K562 (cell line): ENCODE measurements at regions not wholly inside any gene's neighbourhood (a gene's known extent, or its start where the extent isn't known, plus 50 kb on each side); places are given as distances from the start of the nearest gene placed in this dataset.

Experiments
- ATAC-seq: fragments of 200-7000 bp; cut with Tn5 transposase; 3 replicates; pipeline ENCODE4 v1.9.1; 2020; ENCODE audit warnings: moderate library complexity
- BruUV-seq: library from RNA; stranded (reverse); fragments of 400-500 nt; replicated peaks from 2 replicates; lab custom pipeline; 2021; lab: Mats Ljungman, UMichigan
- CTCF ChIA-PET: fragments of 300-600 bp; formaldehyde crosslinking; extraction: SDS; loops from one replicate; lab custom pipeline; 2021; ENCODE audit warnings: low intra/inter-chr PET ratio; lab: Yijun Ruan, JAX
- POLR2A ChIA-PET: fragments of 300-600, 350-650 bp; sonication (Branson Sonifier 250); formaldehyde crosslinking; extraction: SDS; loops from one replicate; lab custom pipeline; 2021; ENCODE audit warnings: antibody characterized with exemption, inconsistent platforms; lab: Yijun Ruan, JAX
- DNase-seq, 4 experiments: peaks; one replicate each; pipeline versions ENCODE4 v3.0.0 to v3.0.0-alpha.2; 2011 to 2018; ENCODE audit warnings: low spot score in 3 of 4, mixed read lengths in 3 of 4; ENCODE audit errors: extremely low read depth in 1 of 4
- FAIRE-seq: peaks from 2 replicates; lab custom pipeline; 2011; peaks lifted over from hg19 to GRCh38; lab: Jason Lieb, UNC
- H2AFZ ChIP-seq: 2 replicates; pipeline ENCODE4 v1.6.0; 2011; ENCODE audit warnings: low read depth, low read length, control low read depth, inconsistent platforms
- H3K27ac ChIP-seq: fragments of 200-600 bp; 3 replicates; pipeline ENCODE4 v1.8.0; 2011; ENCODE audit warnings: low read depth, mild to moderate bottlenecking, control low read depth, inconsistent platforms, low read length, moderate library complexity, mixed read lengths; ENCODE audit errors: extremely low read depth
- H3K27me3 ChIP-seq, 2 experiments: fragments of 300-600 bp in 1 of 2; 2 replicates in 1 of 2; 3 replicates in 1 of 2; pipeline versions ENCODE4 v1.6.0 to v1.8.0; 2011; ENCODE audit warnings: inconsistent platforms in 2 of 2, low read length in 2 of 2, mild to moderate bottlenecking in 1 of 2, mixed read lengths in 1 of 2, moderate library complexity in 1 of 2; ENCODE audit not compliant: control insufficient read depth in 2 of 2, insufficient read depth in 2 of 2
- H3K36me3 ChIP-seq: fragments of 300-600 bp; 3 replicates; pipeline ENCODE4 v1.8.0; 2011; ENCODE audit warnings: mild to moderate bottlenecking, low read length, inconsistent platforms; ENCODE audit not compliant: control insufficient read depth, insufficient read depth
- H3K4me1 ChIP-seq, 2 experiments: fragments of 200-600 bp in 1 of 2; replicated peaks in 1 of 2; 2 replicates in 1 of 2; 3 replicates in 1 of 2; pipeline versions ENCODE4 v1.5.1 to v1.8.0; 2011; ENCODE audit warnings: inconsistent platforms in 2 of 2, low read length in 2 of 2, mild to moderate bottlenecking in 1 of 2, mixed read lengths in 1 of 2, moderate library complexity in 1 of 2; ENCODE audit not compliant: control insufficient read depth in 2 of 2, insufficient read depth in 2 of 2
- H3K4me2 ChIP-seq: 2 replicates; pipeline ENCODE4 v1.6.1; 2011; ENCODE audit warnings: low read length, control low read depth, inconsistent platforms, mixed read lengths; ENCODE audit not compliant: insufficient read depth
- H3K4me3 ChIP-seq: fragments of 200-600 bp; sonication (generic), shearing (Covaris generic); 2 replicates; pipeline ENCODE4 v1.5.1; 2016; ENCODE audit warnings: control low read depth, inconsistent platforms
- H3K79me2 ChIP-seq: fragments of 200-600 bp; 3 replicates; pipeline ENCODE4 v1.8.0; 2011; ENCODE audit warnings: low read length, inconsistent platforms; ENCODE audit not compliant: control insufficient read depth, insufficient read depth
- H3K9ac ChIP-seq, 2 experiments: 2 replicates each; pipeline versions ENCODE4 v1.6.0 to v1.6.1; 2011; ENCODE audit warnings: low read depth in 2 of 2, low read length in 2 of 2, control low read depth in 1 of 2, inconsistent platforms in 1 of 2, mild to moderate bottlenecking in 1 of 2, mixed read lengths in 1 of 2; ENCODE audit not compliant: insufficient read depth in 1 of 2
- H3K9me1 ChIP-seq: one replicate; pipeline ENCODE4 v1.6.0; 2011; ENCODE audit warnings: inconsistent platforms, mild to moderate bottlenecking, low read length, moderate library complexity; ENCODE audit not compliant: control insufficient read depth, insufficient read depth
- H3K9me3 ChIP-seq: replicated peaks from 2 replicates; pipeline ENCODE4 v1.5.1; 2011; ENCODE audit warnings: low read depth, low read length, inconsistent platforms; ENCODE audit not compliant: control insufficient read depth, insufficient read depth
- H4K20me1 ChIP-seq: replicated peaks from 2 replicates; pipeline ENCODE4 v1.6.1; 2011; ENCODE audit warnings: low read length, inconsistent platforms, mixed read lengths; ENCODE audit not compliant: control insufficient read depth, insufficient read depth
- FOXP1 ChIP-seq: sonication (generic); formaldehyde crosslinking; IDR thresholded peaks from 2 replicates; pipeline ENCODE4 v1.8.0; 2022; ENCODE audit warnings: mild to moderate bottlenecking, missing genetic modification reagents
- MAZ ChIP-seq, 2 experiments: fragments of 450-650 bp in 1 of 2; sonication (generic) in 1 of 2; formaldehyde crosslinking; IDR thresholded peaks in 1 of 2; conservative IDR thresholded peaks in 1 of 2; 2 replicates each; pipeline versions ENCODE4 v1.4.0 to v1.5.0; 2020; ENCODE audit warnings: mild to moderate bottlenecking in 1 of 2, missing genetic modification reagents in 1 of 2
- NFIC ChIP-seq: fragments of 450-650 bp; IDR thresholded peaks from 2 replicates; pipeline ENCODE4 v1.6.1; 2017; ENCODE audit warnings: mild to moderate bottlenecking, inconsistent platforms
- NR1H2 ChIP-seq: sonication (generic); formaldehyde crosslinking; IDR thresholded peaks from 2 replicates; pipeline ENCODE4 v1.4.0; 2020; ENCODE audit warnings: mild to moderate bottlenecking, missing genetic modification reagents
- PHF21A ChIP-seq: fragments of 450-650 bp; IDR thresholded peaks from 2 replicates; pipeline ENCODE4 v1.6.1; 2017; ENCODE audit warnings: low read depth, borderline replicate concordance
- RBM34 ChIP-seq: fragments of 200-400 bp; formaldehyde crosslinking; IDR thresholded peaks from 2 replicates; pipeline ENCODE4 v1.6.1; 2018; ENCODE audit warnings: low read length, borderline replicate concordance; ENCODE audit not compliant: insufficient read depth
- RNF2 ChIP-seq: sonication (generic); IDR thresholded peaks from 2 replicates; pipeline ENCODE4 v1.6.1; 2016
- SIN3B ChIP-seq: fragments of 450-650 bp; IDR thresholded peaks from 2 replicates; pipeline ENCODE4 v1.6.1; 2017; ENCODE audit warnings: low read depth, mild to moderate bottlenecking, moderate library complexity
- STAT5B ChIP-seq: fragments of 250-450 bp; sonication (Bioruptor Pico); IDR thresholded peaks from 2 replicates; pipeline ENCODE4 v1.8.0; 2021; ENCODE audit warnings: mild to moderate bottlenecking, inconsistent platforms
- TAF15 ChIP-seq: fragments of 200-400 bp; formaldehyde crosslinking; IDR thresholded peaks from 2 replicates; pipeline ENCODE4 v1.6.1; 2017; ENCODE audit warnings: mild to moderate bottlenecking, low read depth, low read length, moderate library complexity
- WGBS: fragments of 100-300 bp; shearing (Covaris generic); methylation state at CpG from one replicate; pipeline ENCODE4 v1.1.6; 2016; ENCODE audit warnings: low coverage, mixed read lengths; ENCODE audit not compliant: insufficient coverage; ENCODE audit errors: missing lambda C conversion rate; 5-methylcytosine and 5-hydroxymethylcytosine counted together
- in situ Hi-C: fragments of 300-500 bp; cut with MboI; formaldehyde crosslinking; loops from 4 replicates; pipeline ENCODE4 v1.15.0; 2018; ENCODE audit warnings: inconsistent platforms, mixed read lengths
- intact Hi-C: fragments of 100-400 bp; cut with micrococcal nuclease; formaldehyde crosslinking; loops from 2 replicates; pipeline ENCODE4 v1.14.2; 2022
- TF ChIP-seq, protein P1 (sequence below): fragments of 450-650 bp; IDR thresholded peaks from 2 replicates; pipeline ENCODE4 v1.7.0; 2016; ENCODE audit warnings: borderline replicate concordance
- TF ChIP-seq, protein P2 (sequence below): sonication (generic); formaldehyde crosslinking; IDR thresholded peaks from 2 replicates; pipeline ENCODE4 v1.8.0; 2022; ENCODE audit warnings: mild to moderate bottlenecking, missing genetic modification reagents
- TF ChIP-seq, protein P3 (sequence below): fragments of 250-450 bp; sonication (Bioruptor Pico); IDR thresholded peaks from 2 replicates; pipeline ENCODE4 v1.9.0; 2021; ENCODE audit warnings: mild to moderate bottlenecking, inconsistent platforms
- TF ChIP-seq, protein P4 (sequence below): sonication (generic); formaldehyde crosslinking; IDR thresholded peaks from 2 replicates; pipeline ENCODE4 v1.8.0; 2022; ENCODE audit warnings: mild to moderate bottlenecking, low read depth, missing genetic modification reagents

DNA sequence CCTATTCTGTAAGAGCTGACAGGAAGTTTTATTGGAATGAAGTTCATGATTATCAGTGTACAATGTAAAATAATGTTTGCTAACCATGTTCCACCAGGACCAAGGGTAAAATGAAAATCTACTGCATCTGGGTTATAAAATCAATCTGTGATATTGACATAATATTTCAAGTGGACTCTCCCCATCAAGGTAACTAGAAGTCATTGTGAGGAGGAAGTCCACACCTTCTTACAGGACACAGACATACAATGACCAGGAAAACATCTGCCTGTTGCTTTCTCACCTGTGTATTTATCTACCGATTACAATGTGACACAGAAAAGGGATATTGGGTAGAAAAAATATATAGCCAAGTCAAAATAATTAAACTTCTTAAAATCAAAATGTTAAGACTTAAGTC lies 140.7 kb upstream of the RFC3 start:
- intact Hi-C loops: loop anchor here (5.0 kb wide), 1 partner anchor 45 kb away; no protein-coding TSS in a partner anchor

More for the DNA sequence above, 140.7 kb upstream of the RFC3 start:
- WGBS: 0% methylated on average over 1 of the region's 1 CpG
- no peaks in the 10 kb centered on the region for H3K79me2 ChIP-seq
- no TSS peak for BruUV-seq
- no peak overlapping the region for H2AFZ ChIP-seq
- no peak overlapping the region for H3K9ac ChIP-seq
- H3K36me3 ChIP-seq: no peaks in the 10 kb centered on the region
- no peaks in the 10 kb centered on the region; a peak in 1 of 5 replicates for H3K4me1 ChIP-seq
- ATAC-seq: no peak
- CTCF ChIA-PET: no interaction called here
- TF ChIP-seq PHF21A: no peak
- TF ChIP-seq STAT5B (CRISPR knock-in tag): no peak
- TF ChIP-seq NR1H2: no peak
- no peak for TF ChIP-seq TAF15
- TF ChIP-seq, protein P1, sequence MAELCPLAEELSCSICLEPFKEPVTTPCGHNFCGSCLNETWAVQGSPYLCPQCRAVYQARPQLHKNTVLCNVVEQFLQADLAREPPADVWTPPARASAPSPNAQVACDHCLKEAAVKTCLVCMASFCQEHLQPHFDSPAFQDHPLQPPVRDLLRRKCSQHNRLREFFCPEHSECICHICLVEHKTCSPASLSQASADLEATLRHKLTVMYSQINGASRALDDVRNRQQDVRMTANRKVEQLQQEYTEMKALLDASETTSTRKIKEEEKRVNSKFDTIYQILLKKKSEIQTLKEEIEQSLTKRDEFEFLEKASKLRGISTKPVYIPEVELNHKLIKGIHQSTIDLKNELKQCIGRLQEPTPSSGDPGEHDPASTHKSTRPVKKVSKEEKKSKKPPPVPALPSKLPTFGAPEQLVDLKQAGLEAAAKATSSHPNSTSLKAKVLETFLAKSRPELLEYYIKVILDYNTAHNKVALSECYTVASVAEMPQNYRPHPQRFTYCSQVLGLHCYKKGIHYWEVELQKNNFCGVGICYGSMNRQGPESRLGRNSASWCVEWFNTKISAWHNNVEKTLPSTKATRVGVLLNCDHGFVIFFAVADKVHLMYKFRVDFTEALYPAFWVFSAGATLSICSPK: no peak
- TF ChIP-seq MAZ (CRISPR knock-in tag; conservative IDR thresholded peaks at IDR 0.05 in 1 of 2, IDR thresholded peaks at IDR 0.05 in 1 of 2): no peak
- TF ChIP-seq, protein P2, sequence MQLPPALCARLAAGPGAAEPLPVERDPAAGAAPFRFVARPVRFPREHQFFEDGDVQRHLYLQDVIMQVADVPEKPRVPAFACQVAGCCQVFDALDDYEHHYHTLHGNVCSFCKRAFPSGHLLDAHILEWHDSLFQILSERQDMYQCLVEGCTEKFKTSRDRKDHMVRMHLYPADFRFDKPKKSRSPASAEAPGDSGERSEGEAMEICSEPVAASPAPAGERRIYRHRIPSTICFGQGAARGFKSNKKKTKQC (CRISPR knock-in tag): no peak
- TF ChIP-seq FOXP1: no peak
- TF ChIP-seq SIN3B: no peak
- TF ChIP-seq, protein P3, sequence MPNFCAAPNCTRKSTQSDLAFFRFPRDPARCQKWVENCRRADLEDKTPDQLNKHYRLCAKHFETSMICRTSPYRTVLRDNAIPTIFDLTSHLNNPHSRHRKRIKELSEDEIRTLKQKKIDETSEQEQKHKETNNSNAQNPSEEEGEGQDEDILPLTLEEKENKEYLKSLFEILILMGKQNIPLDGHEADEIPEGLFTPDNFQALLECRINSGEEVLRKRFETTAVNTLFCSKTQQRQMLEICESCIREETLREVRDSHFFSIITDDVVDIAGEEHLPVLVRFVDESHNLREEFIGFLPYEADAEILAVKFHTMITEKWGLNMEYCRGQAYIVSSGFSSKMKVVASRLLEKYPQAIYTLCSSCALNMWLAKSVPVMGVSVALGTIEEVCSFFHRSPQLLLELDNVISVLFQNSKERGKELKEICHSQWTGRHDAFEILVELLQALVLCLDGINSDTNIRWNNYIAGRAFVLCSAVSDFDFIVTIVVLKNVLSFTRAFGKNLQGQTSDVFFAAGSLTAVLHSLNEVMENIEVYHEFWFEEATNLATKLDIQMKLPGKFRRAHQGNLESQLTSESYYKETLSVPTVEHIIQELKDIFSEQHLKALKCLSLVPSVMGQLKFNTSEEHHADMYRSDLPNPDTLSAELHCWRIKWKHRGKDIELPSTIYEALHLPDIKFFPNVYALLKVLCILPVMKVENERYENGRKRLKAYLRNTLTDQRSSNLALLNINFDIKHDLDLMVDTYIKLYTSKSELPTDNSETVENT (CRISPR knock-in tag): no peak
- TF ChIP-seq RNF2: no peak
- no peak for TF ChIP-seq NFIC
- TF ChIP-seq RBM34: no peak
- TF ChIP-seq, protein P4, sequence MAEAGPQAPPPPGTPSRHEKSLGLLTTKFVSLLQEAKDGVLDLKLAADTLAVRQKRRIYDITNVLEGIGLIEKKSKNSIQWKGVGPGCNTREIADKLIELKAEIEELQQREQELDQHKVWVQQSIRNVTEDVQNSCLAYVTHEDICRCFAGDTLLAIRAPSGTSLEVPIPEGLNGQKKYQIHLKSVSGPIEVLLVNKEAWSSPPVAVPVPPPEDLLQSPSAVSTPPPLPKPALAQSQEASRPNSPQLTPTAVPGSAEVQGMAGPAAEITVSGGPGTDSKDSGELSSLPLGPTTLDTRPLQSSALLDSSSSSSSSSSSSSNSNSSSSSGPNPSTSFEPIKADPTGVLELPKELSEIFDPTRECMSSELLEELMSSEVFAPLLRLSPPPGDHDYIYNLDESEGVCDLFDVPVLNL (CRISPR knock-in tag): no peak
- no peaks in the 10 kb centered on the region for H4K20me1 ChIP-seq
- no peak overlapping the region for H3K4me2 ChIP-seq
- H3K4me3 ChIP-seq: no peak overlapping the region
- DNase-seq: no peak
- in situ Hi-C loops: no loop called here
- POLR2A ChIA-PET: interaction anchor here (1.2 kb wide), 1 partner anchor 19 kb away, joined by 4 read pairs; no protein-coding TSS in a partner anchor
- no peak for FAIRE-seq
- H3K9me3 ChIP-seq: no peaks in the 10 kb centered on the region
- no peak overlapping the region for H3K27ac ChIP-seq
- no peaks in the 10 kb centered on the region for H3K9me1 ChIP-seq
- H3K27me3 ChIP-seq: no peaks in the 10 kb centered on the region
